Medulla oblongata (tissue), 1 donor: ENCODE measurements at regions not wholly inside any gene's neighbourhood (a gene's known extent, or its start where the extent isn't known, plus 50 kb on each side); places are given as distances from the start of the nearest gene placed in this dataset.
"Not testable (repeated sequence)": the region's sequence is repeated elsewhere in the genome, so short reads cannot be mapped to it uniquely, and the experiment has no call there.

Experiments used
- DNase-seq: peaks from one replicate; pipeline ENCODE4 v3.0.0-alpha.2; 2015; ENCODE audit errors: extremely low spot score

- DNase-seq = no peak
Observed at GRCh38 chrX:131219271-131219670, 69.8 kb downstream of the IGSF1 start.

DNA sequence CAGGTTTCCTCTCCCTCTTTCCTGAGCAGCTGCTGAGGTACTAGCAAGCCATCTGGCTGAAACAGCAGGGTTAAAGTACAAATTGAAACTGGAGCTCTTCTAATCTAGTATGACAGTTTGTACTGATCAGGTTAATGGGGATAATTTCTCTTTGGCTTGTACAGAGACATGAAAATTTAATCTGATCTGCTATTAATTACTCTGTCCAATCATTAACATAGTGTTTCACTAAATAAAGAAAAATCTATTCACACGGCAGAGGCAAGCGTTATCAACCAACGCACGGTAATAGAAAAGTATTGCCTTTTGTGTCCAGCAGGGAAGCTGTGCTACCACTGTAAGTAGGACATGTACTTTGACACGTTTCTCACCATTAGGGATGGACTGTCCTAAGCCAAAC is 71.1 kb downstream of the IGSF1 start:
- DNase-seq = no peak

DNA sequence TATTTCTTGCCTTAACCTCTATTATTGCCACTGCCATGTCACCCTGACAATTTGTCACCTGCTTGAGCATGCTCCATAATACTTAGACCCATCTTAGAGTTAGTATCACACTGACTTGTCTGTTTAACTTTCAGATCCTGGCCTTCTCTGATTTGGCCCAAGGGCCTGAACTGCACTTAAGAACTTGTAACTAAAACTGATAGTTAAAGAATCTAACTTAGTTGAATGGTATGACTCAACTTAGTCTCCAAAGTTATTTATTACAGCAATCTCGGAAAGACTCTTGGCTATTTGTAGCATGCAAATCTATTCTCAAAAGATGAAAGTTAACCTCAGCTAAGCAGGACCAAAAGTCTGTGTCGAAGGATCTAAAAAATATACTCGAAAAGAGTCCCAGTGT is 72.3 kb downstream of the IGSF1 start:
- DNase-seq = no peak

DNA sequence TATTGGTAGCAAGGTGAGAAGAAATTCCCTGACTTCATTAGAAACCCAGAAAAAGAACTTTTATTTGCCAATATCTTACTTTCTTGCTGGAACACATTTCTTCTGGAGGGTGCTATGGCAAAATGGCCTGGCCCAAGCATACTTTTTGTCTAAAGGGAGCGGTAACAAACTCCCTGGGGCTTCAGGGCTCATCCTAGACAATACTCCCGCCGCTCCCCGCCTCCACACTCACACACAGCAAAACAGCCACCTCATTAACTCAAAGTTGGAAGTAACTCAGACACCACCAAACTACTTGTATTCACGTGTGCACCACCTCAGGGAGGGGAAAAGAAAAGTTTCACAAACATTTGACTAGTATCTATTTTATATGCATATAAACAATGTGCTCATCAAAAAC is 75.7 kb downstream of the IGSF1 start:
- no peak for DNase-seq

DNA sequence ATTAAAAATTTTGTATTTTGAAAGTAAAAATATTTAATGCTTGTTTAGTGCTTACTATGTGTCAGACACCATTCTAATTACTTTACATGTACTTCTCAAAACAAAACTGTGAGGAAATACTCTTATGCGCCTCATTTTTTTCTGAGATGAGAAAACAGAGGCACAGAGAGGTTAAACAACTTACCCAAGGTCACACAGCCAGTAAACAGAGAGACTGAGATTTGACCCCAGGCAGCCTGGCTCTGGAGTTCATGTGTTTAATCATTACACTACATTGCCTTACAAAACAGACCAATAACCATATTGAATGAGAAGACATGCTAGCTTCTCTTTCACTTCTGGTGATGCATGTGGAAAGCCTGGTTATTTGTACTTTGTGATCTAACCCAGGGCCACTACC is 86.3 kb downstream of the IGSF1 start:
- DNase-seq = no peak

DNA sequence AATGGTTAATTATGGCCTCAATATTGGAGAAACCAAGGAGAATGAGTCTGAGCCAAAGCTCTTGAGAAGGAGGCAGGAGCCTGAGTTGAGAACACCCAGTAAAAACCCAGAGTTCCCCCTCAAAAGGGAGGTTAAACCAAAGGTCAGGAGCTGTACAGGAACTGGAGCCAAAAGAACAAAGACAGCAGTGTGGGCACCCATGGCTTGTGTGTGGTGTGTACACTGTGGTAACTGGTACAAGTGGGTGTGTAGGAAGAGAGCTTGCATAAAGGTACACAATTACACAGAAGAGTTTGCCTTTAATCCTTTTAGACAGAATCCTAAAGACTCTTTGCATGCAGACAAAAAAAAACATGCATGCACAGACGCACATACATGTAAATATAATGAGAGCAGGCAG is 87.1 kb downstream of the IGSF1 start:
- DNase-seq = no peak

DNA sequence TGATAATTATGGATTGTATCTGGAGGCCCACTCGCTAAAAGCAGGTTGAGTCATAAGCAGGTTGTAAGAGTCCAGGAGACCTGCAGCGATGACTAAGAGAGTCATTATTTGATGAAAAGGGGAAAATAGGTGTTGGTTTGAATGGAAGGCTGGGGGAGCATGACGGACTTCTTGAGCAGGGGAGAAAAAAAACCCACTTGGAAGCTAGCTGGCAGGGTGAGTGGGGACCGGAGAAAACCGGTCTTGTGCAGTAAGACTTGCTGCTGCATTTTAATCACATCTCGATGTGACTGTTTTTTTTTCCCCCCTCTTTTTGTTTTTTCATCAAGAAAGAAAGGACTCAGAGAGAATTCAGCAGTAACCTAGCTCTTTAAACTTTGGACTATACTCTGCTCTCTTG is 90.0 kb downstream of the IGSF1 start:
- peak; percentile 2 for DNase-seq

DNA sequence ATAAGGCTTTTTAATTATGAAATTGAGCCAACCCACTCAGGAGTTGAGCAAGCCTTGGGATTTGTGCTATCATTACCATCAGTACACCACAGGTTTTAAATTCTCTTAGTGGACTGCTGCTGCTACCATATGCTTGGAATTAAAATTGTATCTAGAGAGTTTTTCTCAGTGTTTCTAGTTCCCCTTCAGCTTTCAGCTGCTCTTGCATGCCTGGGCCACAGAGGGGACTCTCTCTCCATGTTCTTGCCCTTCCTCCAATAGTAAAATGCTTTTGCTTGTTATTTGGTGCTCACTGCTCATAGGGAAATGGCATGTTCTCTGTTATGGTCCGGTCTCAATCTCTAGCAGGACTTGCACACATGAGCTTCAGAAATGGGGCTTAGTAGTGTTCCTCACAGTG is 101.9 kb downstream of the IGSF1 start:
- DNase-seq = no peak

DNA sequence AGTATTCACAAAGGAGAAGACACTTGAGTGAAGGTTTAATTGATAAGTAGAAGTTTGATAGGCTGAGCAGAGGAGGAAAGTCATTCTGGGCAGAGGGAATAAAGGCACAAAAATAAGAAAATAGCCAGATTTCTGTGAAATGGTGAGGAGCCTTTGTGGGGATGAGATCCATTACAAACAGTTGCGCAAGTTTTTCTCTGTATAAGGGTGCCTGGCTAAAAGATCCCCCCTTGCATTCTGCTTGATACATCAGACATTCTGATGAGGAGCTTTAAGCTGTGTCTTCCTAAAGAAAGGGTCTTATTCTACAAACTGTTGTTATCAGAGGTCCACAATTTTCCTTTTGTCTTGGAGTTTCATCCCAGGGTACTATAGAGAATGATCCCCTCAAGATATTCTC is 112.0 kb downstream of the ARHGAP36 start:
- no peak for DNase-seq

DNA sequence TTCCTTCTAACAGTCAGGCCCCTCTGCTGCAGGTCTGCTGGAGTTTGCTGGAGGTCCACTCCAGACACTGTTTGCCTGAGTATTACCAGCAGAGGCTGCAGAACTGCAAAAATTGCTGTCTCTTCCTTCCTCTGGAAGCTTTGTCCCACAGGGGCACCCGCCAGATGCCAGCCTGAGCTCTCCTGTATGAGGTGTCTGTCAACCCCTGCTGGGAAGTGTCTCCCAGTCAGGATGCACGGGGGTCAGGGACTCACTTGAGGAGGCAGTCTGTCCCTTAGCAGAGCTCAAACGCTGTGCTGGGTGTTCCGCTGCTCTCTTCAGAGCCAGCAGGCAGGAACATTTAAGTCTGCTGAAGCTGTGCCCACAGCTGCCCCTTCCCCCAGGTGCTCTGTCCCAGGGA is 105.5 kb downstream of the ARHGAP36 start:
- not testable (repeated sequence) for DNase-seq

DNA sequence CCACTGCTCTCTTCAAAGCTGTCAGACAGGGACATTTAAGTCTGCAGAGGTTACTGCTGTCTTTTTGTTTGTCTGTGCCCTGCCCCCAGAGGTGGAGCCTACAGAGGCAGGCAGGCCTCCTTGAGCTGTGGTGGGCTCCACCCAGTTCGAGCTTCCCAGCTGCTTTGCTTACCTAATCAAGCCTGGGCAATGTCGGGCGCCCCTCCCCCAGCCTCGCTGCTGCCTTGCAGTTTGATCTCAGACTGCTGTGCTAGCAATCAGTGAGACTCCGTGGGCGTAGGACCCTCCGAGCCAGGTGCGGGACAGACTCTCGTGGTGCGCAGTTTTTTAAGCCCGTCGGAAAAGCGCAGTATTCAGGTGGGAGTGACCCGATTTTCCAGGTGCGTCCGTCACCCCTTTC is 99.5 kb downstream of the ARHGAP36 start:
- not testable (repeated sequence) for DNase-seq

DNA sequence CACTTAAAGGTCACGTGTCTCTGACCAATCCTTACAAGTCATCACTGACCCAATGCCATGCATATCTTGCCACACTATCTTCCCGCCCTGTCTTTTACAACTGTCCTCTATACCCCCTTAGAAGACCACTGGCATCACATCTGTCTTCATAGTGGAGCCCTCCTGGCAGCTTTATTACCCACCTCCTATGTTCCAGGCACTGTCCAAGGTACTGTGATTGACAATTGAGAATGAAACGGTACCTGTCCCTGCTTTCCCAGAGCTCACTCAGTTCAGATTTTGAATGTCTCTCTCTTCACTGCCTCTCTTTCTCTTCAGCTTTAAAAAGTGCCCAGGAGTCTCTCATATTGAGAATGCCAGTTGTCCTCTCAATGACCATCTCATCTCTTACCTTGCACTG is 88.6 kb downstream of the ARHGAP36 start:
- no peak for DNase-seq
